HEK293 (cell line): ENCODE measurements at regions not wholly inside any gene's neighbourhood (a gene's known extent, or its start where the extent isn't known, plus 50 kb on each side); places are given as distances from the start of the nearest gene placed in this dataset.

ENCODE experiments used
- BCL11A ChIP-seq: fragments of 450-650 bp; formaldehyde crosslinking; IDR thresholded peaks from 2 replicates; pipeline ENCODE4 v1.5.1; 2016; ENCODE audit warnings: low read depth, missing biosample characterization, missing genetic modification characterization
- KLF1 ChIP-seq: fragments of 450-650 bp; formaldehyde crosslinking; IDR thresholded peaks from 2 replicates; pipeline ENCODE4 v1.5.1; 2016; ENCODE audit warnings: missing biosample characterization, missing genetic modification characterization
- ZEB2 ChIP-seq: fragments of 450-650 bp; formaldehyde crosslinking; IDR thresholded peaks from 2 replicates; pipeline ENCODE4 v1.5.1; 2016; ENCODE audit warnings: missing biosample characterization, missing genetic modification characterization
- TF ChIP-seq, protein P1 (sequence below): fragments of 450-650 bp; formaldehyde crosslinking; IDR thresholded peaks from 2 replicates; pipeline ENCODE4 v1.5.1; 2016; ENCODE audit warnings: missing biosample characterization, missing genetic modification characterization
- TF ChIP-seq, protein P2 (sequence below): fragments of 450-650 bp; formaldehyde crosslinking; conservative IDR thresholded peaks from 2 replicates; pipeline ENCODE4 v1.5.1; 2016; ENCODE audit warnings: low read depth, missing biosample characterization, missing genetic modification characterization

DNA sequence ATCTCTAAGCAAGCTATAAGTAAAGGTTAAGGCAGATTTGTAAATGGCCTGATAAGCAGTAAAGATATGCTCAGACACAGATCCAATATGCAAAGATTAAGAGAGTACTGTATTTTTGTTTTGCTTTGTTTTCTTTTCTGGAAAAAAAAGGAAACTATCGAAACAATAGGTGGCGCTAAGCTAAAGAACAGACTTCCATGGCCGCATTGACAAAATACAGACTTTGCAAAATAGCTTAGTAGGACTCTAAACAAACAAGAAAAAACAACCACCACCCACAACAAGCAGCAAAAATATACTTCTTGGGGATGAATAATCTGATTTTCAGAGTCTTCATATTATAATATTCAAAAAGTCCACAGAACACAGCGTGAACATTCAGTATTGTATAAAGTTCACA lies 758.4 kb upstream of the ROBO1 start:
- TF ChIP-seq, protein P1, sequence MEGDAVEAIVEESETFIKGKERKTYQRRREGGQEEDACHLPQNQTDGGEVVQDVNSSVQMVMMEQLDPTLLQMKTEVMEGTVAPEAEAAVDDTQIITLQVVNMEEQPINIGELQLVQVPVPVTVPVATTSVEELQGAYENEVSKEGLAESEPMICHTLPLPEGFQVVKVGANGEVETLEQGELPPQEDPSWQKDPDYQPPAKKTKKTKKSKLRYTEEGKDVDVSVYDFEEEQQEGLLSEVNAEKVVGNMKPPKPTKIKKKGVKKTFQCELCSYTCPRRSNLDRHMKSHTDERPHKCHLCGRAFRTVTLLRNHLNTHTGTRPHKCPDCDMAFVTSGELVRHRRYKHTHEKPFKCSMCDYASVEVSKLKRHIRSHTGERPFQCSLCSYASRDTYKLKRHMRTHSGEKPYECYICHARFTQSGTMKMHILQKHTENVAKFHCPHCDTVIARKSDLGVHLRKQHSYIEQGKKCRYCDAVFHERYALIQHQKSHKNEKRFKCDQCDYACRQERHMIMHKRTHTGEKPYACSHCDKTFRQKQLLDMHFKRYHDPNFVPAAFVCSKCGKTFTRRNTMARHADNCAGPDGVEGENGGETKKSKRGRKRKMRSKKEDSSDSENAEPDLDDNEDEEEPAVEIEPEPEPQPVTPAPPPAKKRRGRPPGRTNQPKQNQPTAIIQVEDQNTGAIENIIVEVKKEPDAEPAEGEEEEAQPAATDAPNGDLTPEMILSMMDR = no peak
- TF ChIP-seq ZEB2 (tag by site-specific recombination) = no peak
- no peak for TF ChIP-seq KLF1 (tag by site-specific recombination)
- TF ChIP-seq, protein P2, sequence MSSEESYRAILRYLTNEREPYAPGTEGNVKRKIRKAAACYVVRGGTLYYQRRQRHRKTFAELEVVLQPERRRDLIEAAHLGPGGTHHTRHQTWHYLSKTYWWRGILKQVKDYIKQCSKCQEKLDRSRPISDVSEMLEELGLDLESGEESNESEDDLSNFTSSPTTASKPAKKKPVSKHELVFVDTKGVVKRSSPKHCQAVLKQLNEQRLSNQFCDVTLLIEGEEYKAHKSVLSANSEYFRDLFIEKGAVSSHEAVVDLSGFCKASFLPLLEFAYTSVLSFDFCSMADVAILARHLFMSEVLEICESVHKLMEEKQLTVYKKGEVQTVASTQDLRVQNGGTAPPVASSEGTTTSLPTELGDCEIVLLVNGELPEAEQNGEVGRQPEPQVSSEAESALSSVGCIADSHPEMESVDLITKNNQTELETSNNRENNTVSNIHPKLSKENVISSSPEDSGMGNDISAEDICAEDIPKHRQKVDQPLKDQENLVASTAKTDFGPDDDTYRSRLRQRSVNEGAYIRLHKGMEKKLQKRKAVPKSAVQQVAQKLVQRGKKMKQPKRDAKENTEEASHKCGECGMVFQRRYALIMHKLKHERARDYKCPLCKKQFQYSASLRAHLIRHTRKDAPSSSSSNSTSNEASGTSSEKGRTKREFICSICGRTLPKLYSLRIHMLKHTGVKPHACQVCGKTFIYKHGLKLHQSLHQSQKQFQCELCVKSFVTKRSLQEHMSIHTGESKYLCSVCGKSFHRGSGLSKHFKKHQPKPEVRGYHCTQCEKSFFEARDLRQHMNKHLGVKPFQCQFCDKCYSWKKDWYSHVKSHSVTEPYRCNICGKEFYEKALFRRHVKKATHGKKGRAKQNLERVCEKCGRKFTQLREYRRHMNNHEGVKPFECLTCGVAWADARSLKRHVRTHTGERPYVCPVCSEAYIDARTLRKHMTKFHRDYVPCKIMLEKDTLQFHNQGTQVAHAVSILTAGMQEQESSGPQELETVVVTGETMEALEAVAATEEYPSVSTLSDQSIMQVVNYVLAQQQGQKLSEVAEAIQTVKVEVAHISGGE (tag by site-specific recombination) = no peak
- TF ChIP-seq BCL11A (tag by site-specific recombination) = no peak
